RWPE2 (cell line): ENCODE measurements at regions not wholly inside any gene's neighbourhood (a gene's known extent, or its start where the extent isn't known, plus 50 kb on each side); places are given as distances from the start of the nearest gene placed in this dataset.

Source experiments
- ATAC-seq: fragments of 200-7000 bp; cut with Tn5 transposase; 3 replicates; pipeline ENCODE4 v1.9.1; 2021; ENCODE audit warnings: low read depth
- DNase-seq: peaks from one replicate; pipeline ENCODE4 v3.0.0-alpha.2; 2020; ENCODE audit warnings: low spot score
- H3K27ac ChIP-seq: fragments of 450-650 bp; 2 replicates; pipeline ENCODE4 v1.5.1; 2017; ENCODE audit warnings: mild to moderate bottlenecking; ENCODE audit not compliant: poor library complexity, severe bottlenecking
- H3K27me3 ChIP-seq: fragments of 250-450 bp; sonication (Bioruptor Pico); 2 replicates; pipeline ENCODE4 v1.5.1; 2021; ENCODE audit warnings: mild to moderate bottlenecking, moderate library complexity; ENCODE audit not compliant: insufficient read depth, poor library complexity, severe bottlenecking
- H3K36me3 ChIP-seq: fragments of 250-450 bp; sonication (Bioruptor Pico); 2 replicates; pipeline ENCODE4 v1.5.1; 2020; ENCODE audit warnings: low read depth, mild to moderate bottlenecking, moderate library complexity
- H3K4me1 ChIP-seq: fragments of 250-450 bp; sonication (Bioruptor Pico); 2 replicates; pipeline ENCODE4 v1.5.1; 2021; ENCODE audit warnings: mild to moderate bottlenecking, moderate library complexity; ENCODE audit not compliant: insufficient read depth, poor library complexity, severe bottlenecking
- H3K4me3 ChIP-seq: fragments of 250-450 bp; sonication (Bioruptor Pico); 2 replicates; pipeline ENCODE4 v1.5.1; 2021; ENCODE audit warnings: mild to moderate bottlenecking, moderate library complexity; ENCODE audit not compliant: severe bottlenecking
- H3K9me3 ChIP-seq: fragments of 250-450 bp; sonication (Bioruptor Pico); 2 replicates; pipeline ENCODE4 v1.5.1; 2021; ENCODE audit warnings: mild to moderate bottlenecking, moderate library complexity; ENCODE audit not compliant: severe bottlenecking
- CTCF ChIP-seq: fragments of 450-650 bp; IDR thresholded peaks from one replicate; pipeline ENCODE4 v1.5.1; 2017; ENCODE audit warnings: mild to moderate bottlenecking, moderate library complexity; ENCODE audit not compliant: poor library complexity, severe bottlenecking

DNA sequence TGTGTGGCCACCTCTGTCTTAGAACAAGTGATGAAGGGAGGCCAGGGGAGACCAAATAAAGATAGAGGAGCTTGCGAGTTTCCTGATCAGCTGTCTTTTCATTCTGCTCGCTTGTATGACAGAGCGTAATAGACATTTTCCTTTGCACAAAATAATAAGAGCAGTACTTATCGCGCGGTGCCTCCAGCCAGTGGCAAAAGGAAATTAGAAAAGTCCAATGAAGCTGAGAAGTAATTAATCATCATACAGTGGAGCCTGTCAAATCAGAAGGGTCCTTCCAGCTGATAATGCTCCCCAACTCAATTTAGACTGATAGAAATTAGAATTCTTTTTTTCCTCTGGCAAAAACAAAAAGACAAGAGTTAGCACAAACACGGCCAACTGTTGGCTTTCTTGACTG, 307.0 kb upstream of the IRX5 start:
- H3K9me3 ChIP-seq = no peaks in the 10 kb centered on the region
- H3K36me3 ChIP-seq = no peaks in the 10 kb centered on the region
- ATAC-seq (no peak), DNase-seq (no peak)
- TF ChIP-seq CTCF = no peak
- no peak overlapping the region for H3K4me3 ChIP-seq
- H3K27ac ChIP-seq = no peak overlapping the region
- no peaks in the 10 kb centered on the region for H3K4me1 ChIP-seq
- no peaks in the 10 kb centered on the region for H3K27me3 ChIP-seq

DNA sequence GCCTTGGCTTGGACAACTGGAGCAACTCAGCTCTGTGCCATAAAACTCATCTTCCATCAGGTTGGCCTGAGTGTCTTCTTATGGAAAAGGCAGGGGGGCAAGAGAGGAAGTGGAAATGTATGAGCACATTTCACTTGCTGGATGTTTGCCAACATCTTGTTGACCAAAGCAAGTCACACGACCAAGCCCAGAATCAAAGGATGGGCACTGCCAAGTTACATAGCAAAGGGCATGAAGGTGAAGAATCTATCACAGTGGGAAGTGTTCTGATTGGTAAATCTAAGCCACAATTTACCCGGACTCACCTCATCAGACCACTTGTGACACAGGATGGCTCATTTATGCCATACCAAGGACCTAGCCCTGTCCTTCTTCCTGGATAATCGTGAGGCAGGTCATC, 310.5 kb upstream of the IRX5 start:
- H3K9me3 ChIP-seq = no peaks in the 10 kb centered on the region
- TF ChIP-seq CTCF = no peak
- ATAC-seq = no peak
- no peaks in the 10 kb centered on the region for H3K36me3 ChIP-seq
- DNase-seq = no peak
- no peak overlapping the region for H3K4me3 ChIP-seq
- H3K27me3 ChIP-seq = peaks cover 3% of the 10 kb centered on the region
- no peaks in the 10 kb centered on the region for H3K4me1 ChIP-seq
- no peak overlapping the region for H3K27ac ChIP-seq

DNA sequence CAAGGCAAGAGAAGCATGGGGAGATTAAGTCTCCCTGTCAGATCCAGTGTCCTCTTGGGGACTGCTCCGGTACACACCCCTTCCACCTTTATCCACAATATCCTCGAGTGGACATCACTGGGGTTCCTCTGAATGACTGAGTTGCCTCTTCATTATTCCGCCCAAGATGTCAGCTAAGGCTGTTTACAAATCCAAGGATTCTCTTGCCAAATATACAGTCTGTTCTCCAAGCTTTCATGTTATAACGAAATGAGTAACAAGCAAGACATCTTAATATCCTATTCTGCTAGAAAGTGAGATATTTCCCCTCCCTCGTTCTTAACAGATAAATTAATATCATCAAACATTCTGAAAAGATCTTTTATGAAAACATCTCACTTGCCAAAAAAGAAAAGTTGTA, 314.1 kb upstream of the IRX5 start:
- Histone ChIP-seq H3K36me3 (no peaks in the 10 kb centered on the region), H3K9me3 (no peaks in the 10 kb centered on the region), H3K27me3 (peaks cover 3% of the 10 kb centered on the region), H3K4me1 (no peaks in the 10 kb centered on the region), H3K4me3 (no peak overlapping the region), H3K27ac (no peak overlapping the region)
- ATAC-seq (no peak), DNase-seq (no peak)
- TF ChIP-seq CTCF = no peak

DNA sequence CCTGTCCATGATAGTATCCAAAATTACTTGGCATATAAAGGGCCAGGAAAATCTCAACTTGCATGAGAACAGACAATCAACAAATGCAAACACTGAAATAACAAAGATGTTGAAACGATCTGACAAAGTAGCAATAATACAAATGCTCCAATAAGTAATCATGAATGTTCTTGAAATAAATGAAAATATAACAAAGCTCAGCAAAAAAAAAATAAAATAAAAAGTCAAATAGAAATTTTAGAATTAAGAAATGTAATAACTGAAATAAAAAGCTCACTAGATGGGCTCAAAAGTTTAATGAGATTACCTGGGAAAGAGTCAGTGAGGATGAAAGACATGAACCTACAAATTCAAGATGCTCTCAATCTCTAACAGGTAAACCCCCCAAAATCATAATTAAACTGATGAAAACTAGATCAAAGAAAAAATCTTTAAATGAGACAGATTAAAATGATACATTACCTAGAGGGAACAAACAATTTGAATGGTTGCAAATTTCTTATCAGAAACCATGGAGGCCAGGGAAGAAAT, 319.0 kb upstream of the IRX3 start:
- Histone ChIP-seq H3K27ac (no peak overlapping the region), H3K27me3 (peaks cover 3% of the 10 kb centered on the region), H3K4me3 (no peak overlapping the region), H3K36me3 (no peaks in the 10 kb centered on the region), H3K9me3 (peaks cover 2% of the 10 kb centered on the region), H3K4me1 (no peaks in the 10 kb centered on the region)
- no peak for DNase-seq
- TF ChIP-seq CTCF = no peak
- ATAC-seq = no peak

DNA sequence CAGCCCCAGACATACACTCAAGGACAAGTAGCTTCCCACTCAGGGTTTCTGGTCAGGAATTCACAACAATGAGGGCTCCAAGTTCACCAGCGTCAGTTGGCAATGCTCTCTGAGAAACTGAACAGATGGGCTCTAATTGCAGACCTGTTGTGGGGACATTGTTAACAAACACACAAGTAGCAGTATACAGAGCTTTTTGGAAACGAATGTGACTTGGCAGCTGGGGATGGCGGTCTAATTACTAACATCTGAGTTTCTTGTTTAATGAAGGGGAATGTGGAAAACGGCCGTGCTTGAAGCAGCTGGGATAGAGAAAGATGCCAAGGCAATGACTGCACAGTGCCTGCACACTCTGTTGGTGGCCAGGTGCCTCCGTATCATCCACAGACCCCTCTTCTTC, 316.1 kb upstream of the IRX3 start:
- H3K4me3 ChIP-seq = no peak overlapping the region
- no peaks in the 10 kb centered on the region for H3K36me3 ChIP-seq
- no peaks in the 10 kb centered on the region for H3K4me1 ChIP-seq
- TF ChIP-seq CTCF = no peak
- no peaks in the 10 kb centered on the region for H3K27me3 ChIP-seq
- no peak overlapping the region for H3K27ac ChIP-seq
- H3K9me3 ChIP-seq = peaks cover 2% of the 10 kb centered on the region
- no peak for DNase-seq
- no peak for ATAC-seq
